Subcutaneous abdominal adipose tissue (tissue), 5 donors: ENCODE measurements at regions not wholly inside any gene's neighbourhood (a gene's known extent, or its start where the extent isn't known, plus 50 kb on each side); places are given as distances from the start of the nearest gene placed in this dataset.

ENCODE experiments used
- H3K27ac ChIP-seq: one replicate; pipeline ENCODE4 v1.7.0; 2013; ENCODE audit warnings: low read depth, mild to moderate bottlenecking, inconsistent platforms, low read length, moderate library complexity
- H3K27me3 ChIP-seq, 5 donors: one replicate each; pipeline ENCODE4 v1.7.0; 2013; ENCODE audit warnings: low read length in 5 of 5, inconsistent platforms in 1 of 5; ENCODE audit not compliant: control insufficient read depth in 5 of 5, insufficient read depth in 4 of 5
- H3K36me3 ChIP-seq, 5 donors: one replicate each; pipeline ENCODE4 v1.7.0; 2013; ENCODE audit warnings: low read length in 5 of 5; ENCODE audit not compliant: control insufficient read depth in 5 of 5, insufficient read depth in 5 of 5
- H3K4me1 ChIP-seq, 5 donors: one replicate each; pipeline ENCODE4 v1.7.0; 2013; ENCODE audit warnings: low read length in 5 of 5, mild to moderate bottlenecking in 3 of 5, moderate library complexity in 1 of 5; ENCODE audit not compliant: control insufficient read depth in 5 of 5, insufficient read depth in 5 of 5
- H3K4me3 ChIP-seq, 5 donors: one replicate each; pipeline ENCODE4 v1.7.0; 2013; ENCODE audit warnings: low read length in 5 of 5, low read depth in 1 of 5
- H3K9ac ChIP-seq, 5 donors: one replicate each; pipeline ENCODE4 v1.7.0; 2013; ENCODE audit warnings: low read length in 5 of 5, mild to moderate bottlenecking in 4 of 5, moderate library complexity in 3 of 5
- H3K9me3 ChIP-seq, 5 donors: one replicate each; pipeline ENCODE4 v1.7.0; 2013; ENCODE audit warnings: low read length in 5 of 5; ENCODE audit not compliant: control insufficient read depth in 5 of 5
- donor health status: healthy.
- donor health status: healthy.
- donor health status: healthy.
- donor health status: healthy.
- donor health status: healthy.

DNA sequence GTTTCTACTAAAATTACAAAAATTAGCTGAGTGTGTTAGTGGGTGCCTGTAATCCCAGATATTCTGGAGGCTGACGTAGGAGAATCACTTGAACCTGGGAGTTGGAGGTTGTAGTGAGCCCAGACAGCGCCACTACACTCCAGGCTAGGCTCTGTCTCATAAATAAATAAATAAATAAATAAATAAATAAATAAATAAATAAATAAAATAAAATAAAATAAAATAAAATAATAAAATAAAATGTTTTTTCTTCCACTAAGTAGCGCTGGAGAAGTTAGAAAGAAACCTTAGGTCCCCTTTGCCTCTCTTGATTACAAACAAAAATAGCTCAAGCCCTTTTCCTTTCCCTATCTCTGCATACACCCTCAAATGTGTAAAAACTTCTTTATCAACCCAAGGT is 525.9 kb downstream of the IPMK start:
- H3K36me3 ChIP-seq: no peaks in the 10 kb centered on the region
- H3K9ac ChIP-seq: no peak overlapping the region
- no peaks in the 10 kb centered on the region for H3K4me1 ChIP-seq

DNA sequence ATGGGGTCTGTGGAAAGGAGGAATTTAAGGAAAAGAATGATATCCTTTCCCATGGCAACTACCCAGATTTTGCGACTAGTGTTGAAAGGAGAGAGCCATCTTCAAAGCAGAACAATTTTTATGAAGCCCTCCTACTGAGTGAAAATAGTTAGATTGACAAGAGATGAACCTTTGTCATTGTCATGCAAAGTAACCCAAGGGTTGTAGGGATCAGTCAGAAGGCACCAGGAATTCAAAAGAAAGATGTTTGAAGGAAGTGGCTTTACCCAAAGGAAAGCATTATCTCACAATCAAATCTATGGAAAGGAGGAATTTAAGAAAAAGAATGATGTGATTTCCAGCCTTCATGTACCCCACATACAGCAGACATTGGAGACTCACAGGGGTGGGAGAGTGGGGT is 544.4 kb downstream of the IPMK start:
- no peaks in the 10 kb centered on the region for H3K36me3 ChIP-seq
- H3K9me3 ChIP-seq: no peaks in the 10 kb centered on the region
- H3K4me1 ChIP-seq: no peaks in the 10 kb centered on the region
- no peak overlapping the region for H3K9ac ChIP-seq
- H3K4me3 ChIP-seq: no peak overlapping the region
- no peak overlapping the region for H3K27ac ChIP-seq
- no peaks in the 10 kb centered on the region for H3K27me3 ChIP-seq

More for the DNA sequence above, 525.9 kb downstream of the IPMK start:
- no peak overlapping the region for H3K4me3 ChIP-seq
- H3K27ac ChIP-seq: no peak overlapping the region
- peaks cover 0 to 3% (median 0%) of the 10 kb centered on the region in 5 donors for H3K9me3 ChIP-seq
- no peaks in the 10 kb centered on the region for H3K27me3 ChIP-seq

DNA sequence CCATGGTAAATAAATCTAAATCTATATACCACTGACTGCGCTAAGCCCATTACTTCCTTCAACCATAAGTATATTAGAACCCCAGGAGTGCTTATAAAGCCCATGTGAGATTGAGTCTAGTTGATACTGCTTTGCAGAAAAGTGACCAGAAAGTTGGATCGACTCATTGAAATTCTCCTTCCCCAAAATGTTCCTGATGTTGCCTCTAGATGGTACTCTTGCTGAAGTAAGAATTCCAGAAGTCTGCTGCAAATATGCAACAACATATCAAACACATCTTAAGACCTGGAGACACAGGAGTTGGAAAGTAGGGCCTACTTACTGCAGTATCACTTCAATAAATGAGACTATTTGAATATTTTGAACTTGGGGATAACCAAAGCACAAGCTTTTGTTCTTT is 550.8 kb downstream of the IPMK start:
- Histone ChIP-seq H3K4me1 (peaks cover 0 to 2% (median 0%) of the 10 kb centered on the region in 5 donors), H3K27me3 (no peaks in the 10 kb centered on the region), H3K9me3 (no peaks in the 10 kb centered on the region), H3K4me3 (no peak overlapping the region), H3K27ac (no peak overlapping the region), H3K9ac (no peak overlapping the region), H3K36me3 (no peaks in the 10 kb centered on the region)

DNA sequence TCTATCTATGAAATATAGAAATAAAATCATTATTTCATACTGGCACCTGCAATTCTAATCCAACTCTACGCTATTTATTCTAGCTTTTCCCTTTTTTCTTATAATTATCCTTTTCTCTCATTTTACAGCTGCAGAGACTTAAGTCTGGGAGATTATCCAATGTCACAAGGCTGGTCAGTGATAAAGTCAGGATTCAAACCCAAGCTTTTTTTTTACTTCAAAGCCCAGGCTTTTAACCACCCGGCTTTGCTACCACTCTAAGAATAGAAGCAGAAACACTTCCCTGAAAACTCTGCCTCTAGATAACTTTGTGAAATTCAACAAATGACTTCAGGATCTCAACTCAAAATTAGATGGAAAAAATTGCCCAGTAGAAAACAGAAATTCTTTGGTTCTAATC is 552.5 kb downstream of the IPMK start:
- H3K36me3 ChIP-seq: no peaks in the 10 kb centered on the region
- no peak overlapping the region for H3K9ac ChIP-seq
- no peak overlapping the region for H3K4me3 ChIP-seq
- H3K4me1 ChIP-seq: peaks cover 0 to 2% (median 0%) of the 10 kb centered on the region in 5 donors
- no peak overlapping the region for H3K27ac ChIP-seq
- H3K27me3 ChIP-seq: no peaks in the 10 kb centered on the region
- no peaks in the 10 kb centered on the region for H3K9me3 ChIP-seq

DNA sequence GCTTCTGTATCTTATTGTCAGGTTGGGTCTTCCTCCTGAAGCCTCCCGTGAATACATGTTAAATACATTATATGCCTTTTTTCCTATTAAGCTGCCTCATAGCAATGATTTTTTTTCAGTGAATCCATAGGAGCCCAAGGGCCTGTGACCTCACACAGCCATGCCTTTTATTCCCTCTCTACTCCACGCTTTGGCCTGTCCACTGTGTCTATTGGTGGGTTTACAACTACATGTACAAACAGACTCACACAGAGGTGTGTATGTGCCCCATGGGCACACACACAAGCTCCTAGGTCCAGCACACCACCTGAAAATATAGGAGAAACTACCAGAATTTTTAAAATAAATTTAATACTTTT is 560.4 kb downstream of the IPMK start:
- H3K9ac ChIP-seq: no peak overlapping the region
- H3K27ac ChIP-seq: no peak overlapping the region
- no peaks in the 10 kb centered on the region for H3K9me3 ChIP-seq
- no peak overlapping the region for H3K4me3 ChIP-seq
- no peaks in the 10 kb centered on the region for H3K36me3 ChIP-seq
- H3K27me3 ChIP-seq: no peaks in the 10 kb centered on the region
- H3K4me1 ChIP-seq: peaks cover 0 to 3% (median 0%) of the 10 kb centered on the region in 5 donors

DNA sequence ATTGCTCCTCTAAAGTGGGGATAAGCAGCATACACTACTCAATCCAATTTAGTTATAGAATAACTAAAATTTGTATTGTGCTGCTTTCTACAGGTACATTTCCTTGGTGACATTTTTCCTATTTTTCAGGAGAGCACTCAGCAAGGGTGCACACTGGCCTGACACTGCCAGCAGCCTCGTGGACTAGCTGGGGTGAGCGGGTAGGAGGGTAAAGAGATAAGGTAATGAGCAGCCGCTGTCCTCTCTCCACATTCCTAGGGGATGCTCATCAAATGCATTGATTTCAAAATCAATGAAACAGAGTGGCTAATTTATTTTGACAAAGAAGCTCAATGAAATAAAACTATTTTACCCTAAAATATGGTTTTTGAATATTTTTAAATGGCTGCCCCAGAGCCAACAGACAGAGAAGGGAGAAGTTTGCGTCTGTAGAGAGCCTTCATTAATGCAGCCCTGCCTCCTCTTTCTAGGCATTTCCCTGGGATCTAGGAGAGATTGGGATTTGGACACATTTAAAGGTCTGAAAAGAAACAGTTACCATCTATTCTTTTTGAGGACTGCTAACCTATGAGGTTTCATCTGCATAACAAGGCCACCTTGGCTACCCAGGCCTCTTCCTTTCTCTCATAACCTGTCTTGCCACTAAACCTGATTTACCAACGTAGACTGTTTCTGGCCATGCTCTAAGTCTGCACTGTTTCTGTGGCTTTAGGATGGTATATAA is 561.0 kb downstream of the IPMK start:
- Histone ChIP-seq H3K4me3 (no peak overlapping the region), H3K36me3 (no peaks in the 10 kb centered on the region), H3K9ac (no peak overlapping the region), H3K4me1 (peaks cover 0 to 3% (median 0%) of the 10 kb centered on the region in 5 donors), H3K27me3 (no peaks in the 10 kb centered on the region), H3K9me3 (no peaks in the 10 kb centered on the region), H3K27ac (no peak overlapping the region)

DNA sequence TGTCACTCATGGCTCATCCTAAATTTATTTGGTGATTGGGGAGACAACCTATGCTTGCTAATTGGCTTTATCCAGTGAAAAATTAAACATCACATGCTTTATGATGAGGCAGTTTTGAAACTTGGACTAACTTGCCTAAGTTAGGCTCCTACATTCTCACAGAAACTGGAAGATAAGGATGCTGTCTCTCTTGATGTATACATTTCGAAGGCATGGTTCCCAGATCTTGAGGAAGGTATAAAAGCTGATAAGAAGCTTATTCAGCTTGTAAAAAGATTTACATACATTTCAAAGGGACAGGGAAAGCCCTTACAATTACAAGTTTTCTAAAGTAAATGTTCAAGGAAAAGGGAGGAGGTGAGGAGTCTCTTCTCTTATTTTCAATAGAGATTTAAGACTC is 561.7 kb downstream of the IPMK start:
- H3K9me3 ChIP-seq: no peaks in the 10 kb centered on the region
- H3K27me3 ChIP-seq: no peaks in the 10 kb centered on the region
- H3K4me1 ChIP-seq: peaks cover 0 to 3% (median 0%) of the 10 kb centered on the region in 5 donors
- no peak overlapping the region for H3K27ac ChIP-seq
- no peaks in the 10 kb centered on the region for H3K36me3 ChIP-seq
- H3K9ac ChIP-seq: no peak overlapping the region
- no peak overlapping the region for H3K4me3 ChIP-seq

DNA sequence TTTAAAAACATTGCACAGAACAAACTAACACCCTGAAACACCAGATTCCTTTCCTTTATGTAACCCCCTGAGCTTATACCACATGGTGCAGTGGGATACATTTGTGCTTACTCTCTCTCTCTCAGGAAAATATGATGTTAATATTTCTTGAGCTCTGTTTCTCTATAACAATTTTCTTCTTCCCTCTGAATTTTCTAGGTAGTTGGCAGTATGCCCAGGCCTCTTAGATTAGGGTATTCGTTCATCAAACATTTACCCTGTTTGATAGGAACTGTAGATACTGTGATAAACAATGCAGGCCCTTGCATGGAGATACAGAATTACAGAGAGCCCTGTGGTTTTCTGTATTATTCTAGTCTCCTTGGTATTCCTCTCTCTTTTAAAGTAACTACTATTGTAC is 567.8 kb downstream of the IPMK start:
- Histone ChIP-seq H3K27me3 (no peaks in the 10 kb centered on the region), H3K27ac (no peak overlapping the region), H3K4me1 (peaks cover 0 to 4% (median 3%) of the 10 kb centered on the region in 5 donors), H3K4me3 (no peak overlapping the region), H3K9ac (no peak overlapping the region), H3K9me3 (no peaks in the 10 kb centered on the region), H3K36me3 (no peaks in the 10 kb centered on the region)

DNA sequence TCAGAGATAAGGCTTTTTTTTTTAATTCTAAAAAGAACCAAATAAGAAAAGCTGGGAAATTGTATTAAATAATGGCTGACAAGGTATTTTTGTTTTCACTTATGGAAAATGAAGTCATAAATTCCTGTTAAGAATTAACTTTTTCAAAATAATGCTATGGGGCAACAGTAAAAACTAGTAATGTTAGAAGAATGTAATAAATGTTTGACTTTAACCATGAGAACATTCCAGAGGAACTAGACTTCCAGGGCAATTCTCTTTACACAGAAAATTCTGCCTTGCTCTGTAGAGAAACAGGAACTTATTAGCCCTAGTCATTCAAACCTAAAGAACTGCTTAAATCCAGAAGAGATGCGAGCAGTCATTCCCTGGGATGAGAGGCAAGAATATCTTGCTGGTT is 571.1 kb downstream of the IPMK start:
- Histone ChIP-seq H3K4me3 (no peak overlapping the region), H3K9me3 (no peaks in the 10 kb centered on the region), H3K36me3 (no peaks in the 10 kb centered on the region), H3K27me3 (no peaks in the 10 kb centered on the region), H3K27ac (no peak overlapping the region), H3K9ac (no peak overlapping the region), H3K4me1 (peaks cover 0 to 4% (median 0%) of the 10 kb centered on the region in 5 donors)

DNA sequence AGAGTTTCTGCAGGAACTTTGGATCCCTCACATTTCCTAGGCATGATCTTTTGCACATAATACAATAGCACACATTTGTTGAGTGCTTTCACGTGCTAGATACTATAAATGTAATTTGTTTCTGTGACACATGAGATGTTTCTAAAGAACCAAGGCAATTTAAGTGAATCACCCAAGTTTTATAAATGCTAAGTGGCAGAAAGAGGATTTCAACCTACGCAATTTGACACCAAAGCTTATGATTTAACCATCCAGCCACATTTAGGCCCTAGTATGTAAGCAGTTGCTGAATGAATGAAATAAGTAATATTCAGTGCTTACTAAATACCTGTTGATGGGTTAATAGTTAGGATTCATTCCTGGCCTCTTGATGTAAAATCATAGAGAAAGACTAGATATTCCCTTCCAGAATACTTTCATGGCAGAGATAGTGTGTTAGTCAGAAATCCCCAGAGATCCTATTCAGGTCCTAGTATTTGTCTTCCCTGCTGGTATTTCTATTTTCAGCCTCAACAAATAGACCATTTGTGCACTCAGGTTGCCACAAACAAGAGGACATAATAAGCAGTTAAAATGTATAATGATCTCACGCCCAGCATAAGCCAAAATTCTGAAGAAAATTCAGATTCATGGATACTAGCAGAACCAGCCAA is 572.6 kb downstream of the IPMK start:
- Histone ChIP-seq H3K9ac (no peak overlapping the region), H3K36me3 (no peaks in the 10 kb centered on the region), H3K27ac (no peak overlapping the region), H3K4me3 (no peak overlapping the region), H3K9me3 (no peaks in the 10 kb centered on the region), H3K27me3 (no peaks in the 10 kb centered on the region), H3K4me1 (peaks cover 0 to 4% (median 0%) of the 10 kb centered on the region in 5 donors)
